ENCODE measurements at regions not wholly inside any gene's neighbourhood (a gene's known extent, or its start where the extent isn't known, plus 50 kb on each side); places are given as distances from the start of the nearest gene placed in this dataset.

DNA sequence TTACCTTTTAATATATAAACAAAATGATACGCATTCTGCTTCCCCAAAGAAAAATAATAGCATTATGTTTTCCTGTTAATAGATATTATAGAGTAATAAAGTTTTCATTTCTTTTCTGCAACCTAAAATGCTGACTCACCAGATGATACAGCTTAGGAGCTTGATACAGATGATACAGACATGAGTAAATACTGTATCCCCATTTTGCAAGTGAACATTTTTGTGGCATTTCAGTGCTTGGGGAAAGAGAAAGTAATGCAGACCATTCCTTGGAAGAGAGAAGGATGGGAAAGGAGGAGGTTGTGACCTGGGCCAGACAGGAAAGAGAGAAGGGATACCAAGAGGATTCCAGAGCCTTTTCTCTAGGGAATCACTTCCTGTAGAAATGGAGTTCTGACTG lies 97.5 kb upstream of the FSHR start:
- Histone ChIP-seq H2AK5ac (ENCODE audit: insufficient read length, low read length) (no peak overlapping the region), H3K4ac (ENCODE audit: low read depth, low read length) (no peak overlapping the region), H3K79me1 (ENCODE audit: insufficient read depth, low read depth, low read length, poor library complexity, severe bottlenecking) (no peaks in the 10 kb centered on the region), H4K5ac (ENCODE audit: insufficient read length, low read depth, low read length) (no peak overlapping the region), H3K79me2 (ENCODE audit: insufficient read depth, low read length) (no peaks in the 10 kb centered on the region), H3K27me3 (ENCODE audit: insufficient read depth, low read length) (no peaks in the 10 kb centered on the region), H3K27ac (ENCODE audit: insufficient read length, low read depth, low read length) (no peak overlapping the region), H2AFZ (ENCODE audit: low read length) (no peak overlapping the region), H2BK120ac (ENCODE audit: low read depth, low read length, poor library complexity, severe bottlenecking) (no peak overlapping the region), H3K4me1 (ENCODE audit: insufficient read depth, low read length) (no peaks in the 10 kb centered on the region), H4K20me1 (ENCODE audit: control insufficient read depth, insufficient read depth, insufficient read length) (no peaks in the 10 kb centered on the region), H3K23me2 (ENCODE audit: insufficient read length, low read depth, low read length, poor library complexity, severe bottlenecking) (no peaks in the 10 kb centered on the region), H4K8ac (replicated peaks; ENCODE audit: insufficient read length, low read depth, low read length) (no peak overlapping the region), H3K23ac (ENCODE audit: insufficient read length, low read depth, low read length) (no peak overlapping the region), H3K56ac (ENCODE audit: insufficient read length, low read depth, low read length) (no peak overlapping the region), H3K4me2 (ENCODE audit: insufficient read depth, insufficient read length, low read length) (no peak overlapping the region), H3K14ac (ENCODE audit: insufficient read depth, low read length) (no peak overlapping the region), H2BK15ac (ENCODE audit: low read depth, low read length) (no peak overlapping the region), H3K18ac (ENCODE audit: insufficient read length, low read depth, low read length) (no peak overlapping the region), H2BK5ac (ENCODE audit: insufficient read length, low read length) (no peak overlapping the region), H3K9ac (ENCODE audit: extremely low read depth, insufficient read length, low read length) (no peak overlapping the region), H4K91ac (ENCODE audit: insufficient read length, low read depth, low read length) (no peak overlapping the region), H2BK20ac (ENCODE audit: low read depth, low read length, poor library complexity, severe bottlenecking) (no peak overlapping the region), H3K9me3 (ENCODE audit: control insufficient read depth, low read depth, low read length) (no peaks in the 10 kb centered on the region), H3T11ph (ENCODE audit: low read length) (no peak overlapping the region), H2BK12ac (ENCODE audit: insufficient read length, low read depth, low read length) (no peak overlapping the region)
- Mint-ChIP-seq H3K9me3 (peaks cover 4 to 9% of the 10 kb centered on the region in 2 experiments; a peak in 3 of 5 replicates), H3K36me3 (ENCODE audit: insufficient read depth in 1 of 3, low read depth in 3 of 3) (no peaks in the 10 kb centered on the region), H3K27ac (no peak overlapping the region), H3K4me1 (no peaks in the 10 kb centered on the region), H3K27me3 (ENCODE audit: low read depth) (no peaks in the 10 kb centered on the region), H3K4me3 (no peak overlapping the region)
- WGBS (ENCODE audit: extremely low coverage, insufficient read length, low lambda C conversion rate), result no CpG with 5 or more reads among the region's 1 CpG
- TF ChIP-seq, protein P1, sequence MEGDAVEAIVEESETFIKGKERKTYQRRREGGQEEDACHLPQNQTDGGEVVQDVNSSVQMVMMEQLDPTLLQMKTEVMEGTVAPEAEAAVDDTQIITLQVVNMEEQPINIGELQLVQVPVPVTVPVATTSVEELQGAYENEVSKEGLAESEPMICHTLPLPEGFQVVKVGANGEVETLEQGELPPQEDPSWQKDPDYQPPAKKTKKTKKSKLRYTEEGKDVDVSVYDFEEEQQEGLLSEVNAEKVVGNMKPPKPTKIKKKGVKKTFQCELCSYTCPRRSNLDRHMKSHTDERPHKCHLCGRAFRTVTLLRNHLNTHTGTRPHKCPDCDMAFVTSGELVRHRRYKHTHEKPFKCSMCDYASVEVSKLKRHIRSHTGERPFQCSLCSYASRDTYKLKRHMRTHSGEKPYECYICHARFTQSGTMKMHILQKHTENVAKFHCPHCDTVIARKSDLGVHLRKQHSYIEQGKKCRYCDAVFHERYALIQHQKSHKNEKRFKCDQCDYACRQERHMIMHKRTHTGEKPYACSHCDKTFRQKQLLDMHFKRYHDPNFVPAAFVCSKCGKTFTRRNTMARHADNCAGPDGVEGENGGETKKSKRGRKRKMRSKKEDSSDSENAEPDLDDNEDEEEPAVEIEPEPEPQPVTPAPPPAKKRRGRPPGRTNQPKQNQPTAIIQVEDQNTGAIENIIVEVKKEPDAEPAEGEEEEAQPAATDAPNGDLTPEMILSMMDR (conservative IDR thresholded peaks at IDR 0.05), result no peak
- DNase-seq, result no peak
